ENCODE measurements at regions not wholly inside any gene's neighbourhood (a gene's known extent, or its start where the extent isn't known, plus 50 kb on each side); places are given as distances from the start of the nearest gene placed in this dataset.

GRCh38 chr18:29171892-29172755 is 995.2 kb upstream of the CDH2 start:
- TF ChIP-seq CTCF (IDR thresholded peaks at IDR 0.05; ENCODE audit: borderline replicate concordance, control extremely low read depth, extremely low read depth, insufficient read depth, missing control alignments) = no peak
- in situ Hi-C loops (cut with MboI; ENCODE audit: low sequenced_read_pairs, unreplicated experiment) = no loop called here
- no peak for DNase-seq (ENCODE audit: low spot score)

GRCh38 chr18:29169599-29169998 is 992.7 kb upstream of the CDH2 start:
- DNase-seq (ENCODE audit: low spot score) = no peak
- TF ChIP-seq CTCF (IDR thresholded peaks at IDR 0.05; ENCODE audit: borderline replicate concordance, control extremely low read depth, extremely low read depth, insufficient read depth, missing control alignments) = no peak
- in situ Hi-C loops (cut with MboI; ENCODE audit: low sequenced_read_pairs, unreplicated experiment) = no loop called here

GRCh38 chr18:29164993-29165599 is 988.2 kb upstream of the CDH2 start:
- no peak for TF ChIP-seq CTCF (IDR thresholded peaks at IDR 0.05; ENCODE audit: borderline replicate concordance, control extremely low read depth, extremely low read depth, insufficient read depth, missing control alignments)
- DNase-seq (ENCODE audit: low spot score) = no peak
- in situ Hi-C loops (cut with MboI; ENCODE audit: low sequenced_read_pairs, unreplicated experiment) = no loop called here

GRCh38 chr18:29164020-29164706 is 987.2 kb upstream of the CDH2 start:
- DNase-seq (ENCODE audit: low spot score) = no peak
- in situ Hi-C loops (cut with MboI; ENCODE audit: low sequenced_read_pairs, unreplicated experiment) = no loop called here
- TF ChIP-seq CTCF (IDR thresholded peaks at IDR 0.05; ENCODE audit: borderline replicate concordance, control extremely low read depth, extremely low read depth, insufficient read depth, missing control alignments) = no peak

GRCh38 chr18:29163596-29163995 is 986.7 kb upstream of the CDH2 start:
- DNase-seq (ENCODE audit: low spot score) = no peak
- in situ Hi-C loops (cut with MboI; ENCODE audit: low sequenced_read_pairs, unreplicated experiment) = no loop called here
- TF ChIP-seq CTCF (IDR thresholded peaks at IDR 0.05; ENCODE audit: borderline replicate concordance, control extremely low read depth, extremely low read depth, insufficient read depth, missing control alignments) = no peak

- in situ Hi-C loops (cut with MboI; ENCODE audit: low sequenced_read_pairs, unreplicated experiment) = no loop called here
- no peak for DNase-seq (ENCODE audit: low spot score)
- TF ChIP-seq CTCF (IDR thresholded peaks at IDR 0.05; ENCODE audit: borderline replicate concordance, control extremely low read depth, extremely low read depth, insufficient read depth, missing control alignments) = no peak
Measured at GRCh38 chr18:29161429-29161828, 984.5 kb upstream of the CDH2 start.
